PC-3 (cell line): ENCODE measurements at regions not wholly inside any gene's neighbourhood (a gene's known extent, or its start where the extent isn't known, plus 50 kb on each side); places are given as distances from the start of the nearest gene placed in this dataset.

ENCODE experiments used
- ATAC-seq: fragments of 200-7000 bp; cut with Tn5 transposase; 2 replicates; pipeline ENCODE4 v1.9.1; 2020; ENCODE audit warnings: mild to moderate bottlenecking, moderate library complexity
- BruUV-seq: library from RNA; stranded (reverse); fragments of 400-500 nt; replicated peaks from 2 replicates; lab custom pipeline; 2021; lab: Mats Ljungman, UMichigan
- CTCF ChIA-PET: fragments of 300-600 bp; sonication (Branson Sonifier 250); formaldehyde crosslinking; loops from one replicate; lab custom pipeline; 2022; ENCODE audit warnings: antibody characterized with exemption; lab: Charles Lee
- POLR2A ChIA-PET: fragments of 300-600 bp; sonication (Branson Sonifier 250); formaldehyde crosslinking; loops from one replicate; lab custom pipeline; 2022; ENCODE audit warnings: antibody characterized with exemption; ENCODE audit not compliant: unreplicated experiment; lab: Charles Lee
- DNase-seq: peaks from one replicate; pipeline ENCODE4 v3.0.0-alpha.2; 2015
- H2AFZ ChIP-seq: fragments of 300-600 bp; sonication (generic); 2 replicates; pipeline ENCODE4 v1.6.0; 2016; ENCODE audit warnings: antibody characterized with exemption, low read length
- H3F3A ChIP-seq: fragments of 300-600 bp; sonication (generic); one replicate; pipeline ENCODE4 v1.6.0; 2017; ENCODE audit warnings: antibody characterized with exemption, low read length, control low read depth, mild to moderate bottlenecking; ENCODE audit not compliant: unreplicated experiment
- H3K27ac ChIP-seq: fragments of 300-600 bp; sonication (generic); 2 replicates; pipeline ENCODE4 v1.5.1; 2016; ENCODE audit warnings: mild to moderate bottlenecking, low read length
- H3K27me3 ChIP-seq: fragments of 300-600 bp; sonication (generic); 2 replicates; pipeline ENCODE4 v1.6.1; 2016; ENCODE audit warnings: low read length, mixed read lengths
- H3K36me3 ChIP-seq: fragments of 300-600 bp; sonication (generic); 2 replicates; pipeline ENCODE4 v1.6.1; 2016; ENCODE audit warnings: low read depth, mixed run types, low read length, mixed read lengths
- H3K4me1 ChIP-seq: fragments of 300-600 bp; sonication (generic); 2 replicates; pipeline ENCODE4 v1.5.1; 2016; ENCODE audit warnings: low read length; ENCODE audit not compliant: insufficient read depth
- H3K4me2 ChIP-seq: fragments of 300-600 bp; sonication (generic); 2 replicates; pipeline ENCODE4 v1.6.0; 2016; ENCODE audit warnings: low read length
- H3K4me3 ChIP-seq: fragments of 300-600 bp; sonication (generic); 2 replicates; pipeline ENCODE4 v1.5.1; 2016; ENCODE audit warnings: mild to moderate bottlenecking, low read length, mixed read lengths
- H3K79me2 ChIP-seq: fragments of 300-600 bp; sonication (generic); 2 replicates; pipeline ENCODE4 v1.6.1; 2017; ENCODE audit warnings: low read length, mixed read lengths
- H3K9ac ChIP-seq: fragments of 300-600 bp; sonication (generic); 2 replicates; pipeline ENCODE4 v1.6.0; 2016; ENCODE audit warnings: mild to moderate bottlenecking, low read length
- H3K9me2 ChIP-seq: fragments of 300-600 bp; sonication (generic); replicated peaks from 2 replicates; pipeline ENCODE4 v1.6.1; 2016; ENCODE audit warnings: mixed run types, low read length, mixed read lengths
- H3K9me3 ChIP-seq: fragments of 300-600 bp; sonication (generic); 2 replicates; pipeline ENCODE4 v1.6.1; 2016; ENCODE audit warnings: low read length, mixed read lengths
- H4K20me1 ChIP-seq: fragments of 300-600 bp; sonication (generic); 2 replicates; pipeline ENCODE4 v1.6.1; 2016; ENCODE audit warnings: low read length, mixed read lengths
- EZH2 ChIP-seq: fragments of 300-600 bp; sonication (generic); IDR thresholded peaks from one replicate; pipeline ENCODE4 v1.6.1; 2017; ENCODE audit warnings: antibody characterized with exemption, mild to moderate bottlenecking, low read length; ENCODE audit not compliant: unreplicated experiment
- EZH2phosphoT487 ChIP-seq: fragments of 300-600 bp; sonication (generic); IDR thresholded peaks from 2 replicates; pipeline ENCODE4 v1.6.1; 2018; ENCODE audit warnings: mild to moderate bottlenecking, antibody characterized with exemption, low read length, borderline replicate concordance
- intact Hi-C: fragments of 100-400 bp; cut with micrococcal nuclease; formaldehyde crosslinking; loops from 2 replicates; pipeline ENCODE4 v1.9.0; 2023
- TF ChIP-seq, protein P1 (sequence below): fragments of 300-600 bp; sonication (generic); conservative IDR thresholded peaks from 2 replicates; pipeline ENCODE4 v1.5.1; 2017; ENCODE audit warnings: antibody characterized with exemption, low read depth, mild to moderate bottlenecking, low read length

- H3K79me2 ChIP-seq, result no peaks in the 10 kb centered on the region
- no peaks in the 10 kb centered on the region for H3K36me3 ChIP-seq
- H3K4me2 ChIP-seq, result peak overlapping the region; percentile 79
- peak overlapping the region; percentile 99 for H3K27ac ChIP-seq
- peak overlapping the region; percentile 78 for H3K9ac ChIP-seq
- H3K4me1 ChIP-seq, result peaks cover 64% of the 10 kb centered on the region
- peak overlapping the region; percentile 44; the same call in 1 of the 2 replicates for H3K4me3 ChIP-seq
- peaks cover 9% of the 10 kb centered on the region for H3F3A ChIP-seq
- no TSS peak for BruUV-seq
- POLR2A ChIA-PET, result interaction anchor here (0.6 kb wide), 1 partner anchor 148 kb away, joined by 3 read pairs; no protein-coding TSS in a partner anchor
- no peaks in the 10 kb centered on the region for H3K9me2 ChIP-seq
- CTCF ChIA-PET, result interaction anchor here (0.5 kb wide), 1 partner anchor 58 kb away, joined by 3 read pairs; no protein-coding TSS in a partner anchor
- H3K27me3 ChIP-seq, result no peaks in the 10 kb centered on the region
- no peak overlapping the region for H2AFZ ChIP-seq
- intact Hi-C loops, result loop anchor here (2.0 kb wide), 2 partner anchors 54 to 228 kb away; partner anchors contain the start of gene CD24
- H3K9me3 ChIP-seq, result no peaks in the 10 kb centered on the region
- TF ChIP-seq, protein P1, sequence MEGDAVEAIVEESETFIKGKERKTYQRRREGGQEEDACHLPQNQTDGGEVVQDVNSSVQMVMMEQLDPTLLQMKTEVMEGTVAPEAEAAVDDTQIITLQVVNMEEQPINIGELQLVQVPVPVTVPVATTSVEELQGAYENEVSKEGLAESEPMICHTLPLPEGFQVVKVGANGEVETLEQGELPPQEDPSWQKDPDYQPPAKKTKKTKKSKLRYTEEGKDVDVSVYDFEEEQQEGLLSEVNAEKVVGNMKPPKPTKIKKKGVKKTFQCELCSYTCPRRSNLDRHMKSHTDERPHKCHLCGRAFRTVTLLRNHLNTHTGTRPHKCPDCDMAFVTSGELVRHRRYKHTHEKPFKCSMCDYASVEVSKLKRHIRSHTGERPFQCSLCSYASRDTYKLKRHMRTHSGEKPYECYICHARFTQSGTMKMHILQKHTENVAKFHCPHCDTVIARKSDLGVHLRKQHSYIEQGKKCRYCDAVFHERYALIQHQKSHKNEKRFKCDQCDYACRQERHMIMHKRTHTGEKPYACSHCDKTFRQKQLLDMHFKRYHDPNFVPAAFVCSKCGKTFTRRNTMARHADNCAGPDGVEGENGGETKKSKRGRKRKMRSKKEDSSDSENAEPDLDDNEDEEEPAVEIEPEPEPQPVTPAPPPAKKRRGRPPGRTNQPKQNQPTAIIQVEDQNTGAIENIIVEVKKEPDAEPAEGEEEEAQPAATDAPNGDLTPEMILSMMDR, result no peak
- TF ChIP-seq EZH2 (no peak), EZH2phosphoT487 (no peak)
- ATAC-seq (peak; percentile 13; the same call in 1 of the 2 replicates), DNase-seq (peak; percentile 48)
- no peaks in the 10 kb centered on the region for H4K20me1 ChIP-seq
Measured at GRCh38 chr6:106747139-106747538, 117.8 kb downstream of the QRSL1 start.

DNA sequence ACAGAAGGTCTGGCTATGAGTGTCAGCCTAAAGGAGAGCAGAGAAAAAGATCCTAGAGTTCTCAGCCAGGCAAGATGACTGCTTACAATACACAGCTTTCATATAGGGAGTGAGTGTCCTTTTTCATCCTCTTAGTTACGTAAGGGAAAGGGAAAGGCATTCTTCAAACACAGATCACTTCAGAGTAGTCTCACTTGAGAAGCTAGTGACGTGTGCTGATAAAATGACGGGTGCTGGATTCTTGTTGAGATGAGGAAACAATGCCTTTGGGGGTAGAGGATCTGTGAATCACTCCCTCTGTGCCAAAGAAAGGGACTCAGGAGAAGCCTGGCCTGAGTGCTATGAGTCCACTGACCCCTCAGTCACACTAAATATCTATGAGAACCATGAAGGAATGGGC lies 117.3 kb downstream of the QRSL1 start:
- Histone ChIP-seq H3K4me2 (peak overlapping the region; percentile 79), H3F3A (peaks cover 9% of the 10 kb centered on the region), H3K9me2 (no peaks in the 10 kb centered on the region), H3K36me3 (no peaks in the 10 kb centered on the region), H3K9me3 (no peaks in the 10 kb centered on the region), H3K27me3 (no peaks in the 10 kb centered on the region), H3K4me1 (peaks cover 59% of the 10 kb centered on the region), H4K20me1 (no peaks in the 10 kb centered on the region), H3K79me2 (no peaks in the 10 kb centered on the region), H2AFZ (0 out of 2 replicates have a peak overlapping the region, but pooled peaks have one; percentile 29), H3K27ac (peak overlapping the region; percentile 99), H3K9ac (peak overlapping the region; percentile 78), H3K4me3 (peak overlapping the region; percentile 44; the same call in 1 of the 2 replicates)
- ATAC-seq (peak; percentile 69), DNase-seq (peak; percentile 93)
- CTCF ChIA-PET, result interaction anchor here (0.5 kb wide), 1 partner anchor 57 kb away, joined by 3 read pairs; no protein-coding TSS in a partner anchor
- BruUV-seq, result TSS peak; percentile 85
- intact Hi-C loops, result loop anchor here (2.0 kb wide), 2 partner anchors 54 to 228 kb away; partner anchors contain the start of gene CD24
- TF ChIP-seq EZH2 (no peak), EZH2phosphoT487 (no peak)
- TF ChIP-seq, protein P1, result no peak
- POLR2A ChIA-PET, result interaction anchor here (0.6 kb wide), 2 partner anchors 148 to 162 kb away, joined by 3 to 5 read pairs; no protein-coding TSS in a partner anchor
